ENCODE measurements at regions not wholly inside any gene's neighbourhood (a gene's known extent, or its start where the extent isn't known, plus 50 kb on each side); places are given as distances from the start of the nearest gene placed in this dataset.

DNA sequence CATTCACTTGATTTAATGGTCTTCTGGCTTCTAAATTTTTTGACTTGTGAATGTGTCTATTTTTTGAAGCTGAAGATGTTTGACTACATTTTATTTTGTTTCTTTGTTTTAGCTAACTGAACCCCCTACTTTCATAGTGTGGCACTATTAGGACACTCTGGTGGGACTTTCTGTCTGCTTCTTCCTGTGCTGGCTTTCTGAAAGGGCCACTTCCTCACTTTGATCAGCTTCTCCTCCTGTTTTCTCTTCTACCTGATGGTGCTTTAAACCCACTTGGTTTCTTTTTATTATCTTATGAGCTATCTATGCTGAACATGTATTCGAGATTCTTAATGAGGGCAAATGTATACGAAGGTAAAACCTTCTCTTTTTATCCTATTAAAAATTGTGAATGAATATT is 186.1 kb upstream of the CASK start:
- no peaks in the 10 kb centered on the region for H3K4me1 ChIP-seq
- H3K27ac ChIP-seq, result no peak overlapping the region
- no peaks in the 10 kb centered on the region for H3K36me3 ChIP-seq
- no peaks in the 10 kb centered on the region for H3K9me3 ChIP-seq
- intact Hi-C loops (cut with DNase I; ENCODE audit: low total_unique reads), result no loop called here
- in situ Hi-C loops (cut with MboI; ENCODE audit: low sequenced_read_pairs in 4 of 4), result no loop called here
- no peak overlapping the region for H3K4me3 ChIP-seq
- H3K27me3 ChIP-seq, result no peaks in the 10 kb centered on the region
- ATAC-seq (no peak), DNase-seq (no peak)
- TF ChIP-seq, protein P1, sequence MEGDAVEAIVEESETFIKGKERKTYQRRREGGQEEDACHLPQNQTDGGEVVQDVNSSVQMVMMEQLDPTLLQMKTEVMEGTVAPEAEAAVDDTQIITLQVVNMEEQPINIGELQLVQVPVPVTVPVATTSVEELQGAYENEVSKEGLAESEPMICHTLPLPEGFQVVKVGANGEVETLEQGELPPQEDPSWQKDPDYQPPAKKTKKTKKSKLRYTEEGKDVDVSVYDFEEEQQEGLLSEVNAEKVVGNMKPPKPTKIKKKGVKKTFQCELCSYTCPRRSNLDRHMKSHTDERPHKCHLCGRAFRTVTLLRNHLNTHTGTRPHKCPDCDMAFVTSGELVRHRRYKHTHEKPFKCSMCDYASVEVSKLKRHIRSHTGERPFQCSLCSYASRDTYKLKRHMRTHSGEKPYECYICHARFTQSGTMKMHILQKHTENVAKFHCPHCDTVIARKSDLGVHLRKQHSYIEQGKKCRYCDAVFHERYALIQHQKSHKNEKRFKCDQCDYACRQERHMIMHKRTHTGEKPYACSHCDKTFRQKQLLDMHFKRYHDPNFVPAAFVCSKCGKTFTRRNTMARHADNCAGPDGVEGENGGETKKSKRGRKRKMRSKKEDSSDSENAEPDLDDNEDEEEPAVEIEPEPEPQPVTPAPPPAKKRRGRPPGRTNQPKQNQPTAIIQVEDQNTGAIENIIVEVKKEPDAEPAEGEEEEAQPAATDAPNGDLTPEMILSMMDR (IDR thresholded peaks at IDR 0.05 in 4 of 5, conservative IDR thresholded peaks at IDR 0.05 in 1 of 5), result no peak
- TF ChIP-seq POLR2A (IDR thresholded peaks at IDR 0.05), result no peak

DNA sequence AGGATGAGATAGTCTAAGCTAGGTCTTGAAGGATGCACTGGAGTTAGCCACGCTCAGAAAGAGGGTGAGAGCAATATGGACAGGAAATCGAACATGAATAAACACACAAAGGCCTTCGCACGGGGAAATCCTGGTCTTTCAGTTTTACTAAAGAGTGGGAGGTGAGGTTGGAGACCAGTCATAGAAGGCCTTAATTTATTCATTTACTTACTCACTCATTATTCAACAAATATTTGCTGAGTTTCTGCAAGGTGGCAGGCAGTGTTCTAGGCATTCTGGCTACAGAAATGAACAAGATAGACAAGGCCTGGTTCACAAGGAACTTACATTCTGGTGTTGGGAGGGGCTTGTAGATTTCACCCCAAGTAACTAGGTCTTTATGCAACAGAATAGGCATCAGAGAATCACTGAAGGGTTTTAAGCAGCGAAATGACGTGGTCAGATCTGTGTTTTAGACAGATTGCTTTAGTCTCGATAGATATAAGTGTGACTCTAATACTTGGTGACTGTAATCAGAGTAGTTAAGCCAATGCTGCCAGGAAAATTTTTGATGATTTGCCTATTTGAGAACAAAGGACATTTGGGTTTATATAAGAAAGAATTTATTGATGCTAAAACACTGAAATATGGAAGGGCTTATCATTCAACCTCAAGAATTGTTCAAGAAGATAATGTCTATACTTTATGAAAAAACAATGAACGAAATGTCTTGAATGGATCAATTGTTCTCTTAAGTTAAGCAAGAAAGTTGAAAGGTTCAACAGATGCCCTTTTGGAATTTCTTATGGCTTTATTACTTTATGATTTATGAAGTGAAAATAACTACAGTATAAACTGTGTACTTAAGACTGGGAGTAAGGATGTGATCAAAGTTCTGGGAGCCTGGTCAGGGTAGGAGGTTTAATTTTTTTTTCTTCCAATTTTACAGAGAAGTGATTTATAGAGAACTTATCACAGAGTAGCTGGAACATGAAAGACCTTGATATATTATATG is 184.4 kb upstream of the CASK start:
- H3K36me3 ChIP-seq, result no peaks in the 10 kb centered on the region
- in situ Hi-C loops (cut with MboI; ENCODE audit: low sequenced_read_pairs in 4 of 4), result no loop called here
- intact Hi-C loops (cut with DNase I; ENCODE audit: low total_unique reads), result no loop called here

DNA sequence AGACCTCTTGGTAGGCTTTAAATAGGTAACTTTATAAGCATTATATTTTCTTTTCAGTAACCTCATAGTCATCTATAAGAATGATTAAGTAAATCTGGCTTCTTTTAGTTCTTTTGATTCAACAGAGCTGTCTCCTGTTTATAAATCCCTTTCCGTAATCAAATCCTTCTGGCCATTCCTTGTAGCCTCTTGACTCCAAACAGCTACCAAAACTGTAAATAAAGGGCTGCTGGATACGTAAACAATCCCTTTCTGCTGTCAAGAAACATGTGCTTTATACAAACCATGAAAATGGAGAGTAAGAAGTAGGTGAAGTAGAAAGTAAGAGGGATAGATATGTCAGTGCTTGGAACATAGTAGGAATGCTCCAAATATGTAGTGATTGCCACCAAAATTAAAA is 183.2 kb upstream of the CASK start:
- ATAC-seq, result no peak
- no peak for DNase-seq
- no peak for TF ChIP-seq POLR2A (IDR thresholded peaks at IDR 0.05)
- TF ChIP-seq, protein P1 (IDR thresholded peaks at IDR 0.05 in 4 of 5, conservative IDR thresholded peaks at IDR 0.05 in 1 of 5), result no peak
- Histone ChIP-seq H3K36me3 (no peaks in the 10 kb centered on the region), H3K4me1 (no peaks in the 10 kb centered on the region), H3K27ac (no peak overlapping the region), H3K27me3 (no peaks in the 10 kb centered on the region), H3K9me3 (no peaks in the 10 kb centered on the region), H3K4me3 (no peak overlapping the region)
- intact Hi-C loops (cut with DNase I; ENCODE audit: low total_unique reads), result no loop called here
- in situ Hi-C loops (cut with MboI; ENCODE audit: low sequenced_read_pairs in 4 of 4), result no loop called here

More for the DNA sequence above, 184.4 kb upstream of the CASK start:
- TF ChIP-seq POLR2A (IDR thresholded peaks at IDR 0.05), result no peak
- TF ChIP-seq, protein P1 (IDR thresholded peaks at IDR 0.05 in 4 of 5, conservative IDR thresholded peaks at IDR 0.05 in 1 of 5), result no peak
- H3K4me1 ChIP-seq, result no peaks in the 10 kb centered on the region
- H3K9me3 ChIP-seq, result no peaks in the 10 kb centered on the region
- no peak overlapping the region for H3K27ac ChIP-seq
- H3K4me3 ChIP-seq, result no peak overlapping the region
- no peak for ATAC-seq
- no peaks in the 10 kb centered on the region for H3K27me3 ChIP-seq
- DNase-seq, result no peak

DNA sequence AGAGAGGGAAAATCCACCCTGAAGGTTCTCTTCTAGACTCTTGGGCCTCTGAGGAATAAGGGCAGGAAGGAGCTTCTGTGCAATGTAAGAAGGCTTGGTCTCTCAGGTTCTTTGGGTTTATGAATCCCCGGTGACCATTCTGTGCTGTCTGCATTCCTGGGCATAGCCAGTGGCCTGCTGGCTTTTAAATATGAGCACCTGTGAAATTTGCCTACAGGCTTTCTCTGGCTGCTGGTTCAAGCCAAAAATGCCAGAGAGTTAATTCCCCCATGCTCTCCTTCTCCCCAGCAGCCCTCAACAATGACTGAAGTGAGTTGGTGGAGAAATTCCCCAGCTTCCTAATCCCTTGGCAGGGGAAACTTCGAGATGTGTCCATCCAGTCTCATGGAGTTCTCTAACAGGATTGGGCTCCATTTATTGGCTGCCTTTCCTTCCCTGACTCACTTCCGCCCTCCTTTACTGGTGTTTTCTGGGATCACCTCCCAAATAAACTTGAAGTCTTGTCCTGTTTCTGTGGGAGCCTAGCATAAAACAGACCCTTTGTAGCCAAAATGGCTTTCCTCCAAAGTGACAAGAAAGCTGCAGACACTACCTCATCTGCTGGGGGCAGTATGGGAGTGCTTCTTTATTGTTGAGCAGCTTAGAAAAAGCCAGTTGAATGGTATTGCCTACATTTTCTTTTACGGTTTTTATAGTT is 179.4 kb upstream of the CASK start:
- in situ Hi-C loops (cut with MboI; ENCODE audit: low sequenced_read_pairs in 4 of 4), result no loop called here
- H3K36me3 ChIP-seq, result no peaks in the 10 kb centered on the region
- no peaks in the 10 kb centered on the region for H3K9me3 ChIP-seq
- no peak for ATAC-seq
- no peak overlapping the region for H3K27ac ChIP-seq
- H3K4me3 ChIP-seq, result no peak overlapping the region
- no peaks in the 10 kb centered on the region for H3K27me3 ChIP-seq
- H3K4me1 ChIP-seq, result no peaks in the 10 kb centered on the region
- no peak for DNase-seq
- no peak for TF ChIP-seq POLR2A (IDR thresholded peaks at IDR 0.05)
- TF ChIP-seq, protein P1 (IDR thresholded peaks at IDR 0.05 in 4 of 5, conservative IDR thresholded peaks at IDR 0.05 in 1 of 5), result no peak
- intact Hi-C loops (cut with DNase I; ENCODE audit: low total_unique reads), result no loop called here
